GM18517 (cell line): ENCODE measurements at regions not wholly inside any gene's neighbourhood (a gene's known extent, or its start where the extent isn't known, plus 50 kb on each side); places are given as distances from the start of the nearest gene placed in this dataset.

Source experiments
- ATAC-seq: cut with Tn5 transposase; IDR thresholded peaks from one replicate; pipeline ENCODE4 v1.9.1; 2021; ENCODE audit warnings: mild to moderate bottlenecking, moderate library complexity; ENCODE audit not compliant: unreplicated experiment

GRCh38 chr4:151917145-151917734 is 156.4 kb upstream of the GATB start:
- ATAC-seq: no peak

GRCh38 chr4:151912632-151913031 is 151.8 kb upstream of the GATB start:
- ATAC-seq: no peak

- no peak for ATAC-seq
Measured at GRCh38 chr4:151911970-151912369, 151.2 kb upstream of the GATB start.

- ATAC-seq: no peak
Measured at GRCh38 chr4:151908734-151909497, 148.1 kb upstream of the GATB start.

GRCh38 chr4:151908201-151908600 is 147.4 kb upstream of the GATB start:
- no peak for ATAC-seq

- no peak for ATAC-seq
Measured at GRCh38 chr4:151906438-151906837, 145.6 kb upstream of the GATB start.

- peak; percentile 98 for ATAC-seq
Measured at GRCh38 chr4:151905197-151905596, 144.4 kb upstream of the GATB start.

GRCh38 chr4:151901631-151902030 is 140.8 kb upstream of the GATB start:
- no peak for ATAC-seq

- ATAC-seq: no peak
Measured at GRCh38 chr4:151896880-151897279, 136.1 kb upstream of the GATB start.

- no peak for ATAC-seq
Measured at GRCh38 chr4:151895671-151896070, 134.9 kb upstream of the GATB start.

GRCh38 chr4:151894246-151894645 is 133.4 kb upstream of the GATB start:
- no peak for ATAC-seq

- peak; percentile 41 for ATAC-seq
Measured at GRCh38 chr4:151888367-151888866, 127.6 kb upstream of the GATB start.

GRCh38 chr4:151887816-151888180 is 127.0 kb upstream of the GATB start:
- ATAC-seq: peak; percentile 38

GRCh38 chr4:151887031-151887815 is 126.4 kb upstream of the GATB start:
- peak; percentile 71 for ATAC-seq

- ATAC-seq: no peak
Measured at GRCh38 chr4:151885123-151885522, 124.3 kb upstream of the GATB start.

GRCh38 chr4:151883747-151884146 is 122.9 kb upstream of the GATB start:
- ATAC-seq: no peak

GRCh38 chr4:151882072-151882803 is 121.4 kb upstream of the GATB start:
- peak; percentile 72 for ATAC-seq

GRCh38 chr4:151879705-151880445 is 119.1 kb upstream of the GATB start:
- no peak for ATAC-seq

- no peak for ATAC-seq
Measured at GRCh38 chr4:151876381-151876988, 115.7 kb upstream of the GATB start.

GRCh38 chr4:151874328-151874727 is 113.5 kb upstream of the GATB start:
- ATAC-seq: no peak
